ENCODE measurements at regions not wholly inside any gene's neighbourhood (a gene's known extent, or its start where the extent isn't known, plus 50 kb on each side); places are given as distances from the start of the nearest gene placed in this dataset.

DNA sequence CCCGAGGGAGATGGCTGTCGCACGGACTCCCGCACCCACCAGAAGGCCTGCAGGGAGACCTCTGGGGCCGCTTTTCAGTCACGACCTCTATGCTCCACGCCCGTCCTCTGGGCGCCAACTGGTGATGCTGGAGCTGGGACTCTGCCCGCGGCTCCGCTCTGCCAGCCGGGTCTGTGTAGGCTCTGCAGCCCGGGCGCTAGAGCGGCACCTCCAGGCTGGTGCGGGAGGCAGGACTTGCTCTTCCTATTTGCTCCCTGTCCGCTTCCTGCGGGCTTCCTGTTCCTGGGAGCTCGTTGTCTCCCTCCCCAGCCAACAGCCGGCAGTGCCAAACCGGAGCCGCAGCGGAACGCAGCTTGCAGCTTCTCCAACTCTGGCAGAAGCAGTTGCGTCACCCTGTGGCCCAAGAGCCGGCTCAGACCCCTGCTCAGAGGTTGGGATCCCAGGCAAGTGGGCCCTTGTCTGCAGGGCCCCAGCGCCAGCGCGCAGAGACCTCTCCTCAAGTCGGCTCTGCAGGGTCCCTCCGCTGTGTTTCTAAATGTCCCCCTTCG, 285.9 kb downstream of the XXYLT1 start:
- Mint-ChIP-seq H3K27ac (ENCODE audit: unreplicated experiment) (no peak overlapping the region), H3K4me1 (ENCODE audit: low read depth, unreplicated experiment) (peaks cover 21% of the 10 kb centered on the region), H3K27me3 (ENCODE audit: unreplicated experiment) (peaks cover 19% of the 10 kb centered on the region), H3K36me3 (ENCODE audit: unreplicated experiment) (peaks cover 18% of the 10 kb centered on the region), H3K9me3 (ENCODE audit: unreplicated experiment) (peaks cover 19% of the 10 kb centered on the region), H3K4me3 (ENCODE audit: unreplicated experiment) (no peak overlapping the region)
- DNase-seq = peak; percentile 62
- TF ChIP-seq, protein P1, sequence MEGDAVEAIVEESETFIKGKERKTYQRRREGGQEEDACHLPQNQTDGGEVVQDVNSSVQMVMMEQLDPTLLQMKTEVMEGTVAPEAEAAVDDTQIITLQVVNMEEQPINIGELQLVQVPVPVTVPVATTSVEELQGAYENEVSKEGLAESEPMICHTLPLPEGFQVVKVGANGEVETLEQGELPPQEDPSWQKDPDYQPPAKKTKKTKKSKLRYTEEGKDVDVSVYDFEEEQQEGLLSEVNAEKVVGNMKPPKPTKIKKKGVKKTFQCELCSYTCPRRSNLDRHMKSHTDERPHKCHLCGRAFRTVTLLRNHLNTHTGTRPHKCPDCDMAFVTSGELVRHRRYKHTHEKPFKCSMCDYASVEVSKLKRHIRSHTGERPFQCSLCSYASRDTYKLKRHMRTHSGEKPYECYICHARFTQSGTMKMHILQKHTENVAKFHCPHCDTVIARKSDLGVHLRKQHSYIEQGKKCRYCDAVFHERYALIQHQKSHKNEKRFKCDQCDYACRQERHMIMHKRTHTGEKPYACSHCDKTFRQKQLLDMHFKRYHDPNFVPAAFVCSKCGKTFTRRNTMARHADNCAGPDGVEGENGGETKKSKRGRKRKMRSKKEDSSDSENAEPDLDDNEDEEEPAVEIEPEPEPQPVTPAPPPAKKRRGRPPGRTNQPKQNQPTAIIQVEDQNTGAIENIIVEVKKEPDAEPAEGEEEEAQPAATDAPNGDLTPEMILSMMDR (IDR thresholded peaks at IDR 0.05; ENCODE audit: partially characterized antibody, unreplicated experiment) = no peak

DNA sequence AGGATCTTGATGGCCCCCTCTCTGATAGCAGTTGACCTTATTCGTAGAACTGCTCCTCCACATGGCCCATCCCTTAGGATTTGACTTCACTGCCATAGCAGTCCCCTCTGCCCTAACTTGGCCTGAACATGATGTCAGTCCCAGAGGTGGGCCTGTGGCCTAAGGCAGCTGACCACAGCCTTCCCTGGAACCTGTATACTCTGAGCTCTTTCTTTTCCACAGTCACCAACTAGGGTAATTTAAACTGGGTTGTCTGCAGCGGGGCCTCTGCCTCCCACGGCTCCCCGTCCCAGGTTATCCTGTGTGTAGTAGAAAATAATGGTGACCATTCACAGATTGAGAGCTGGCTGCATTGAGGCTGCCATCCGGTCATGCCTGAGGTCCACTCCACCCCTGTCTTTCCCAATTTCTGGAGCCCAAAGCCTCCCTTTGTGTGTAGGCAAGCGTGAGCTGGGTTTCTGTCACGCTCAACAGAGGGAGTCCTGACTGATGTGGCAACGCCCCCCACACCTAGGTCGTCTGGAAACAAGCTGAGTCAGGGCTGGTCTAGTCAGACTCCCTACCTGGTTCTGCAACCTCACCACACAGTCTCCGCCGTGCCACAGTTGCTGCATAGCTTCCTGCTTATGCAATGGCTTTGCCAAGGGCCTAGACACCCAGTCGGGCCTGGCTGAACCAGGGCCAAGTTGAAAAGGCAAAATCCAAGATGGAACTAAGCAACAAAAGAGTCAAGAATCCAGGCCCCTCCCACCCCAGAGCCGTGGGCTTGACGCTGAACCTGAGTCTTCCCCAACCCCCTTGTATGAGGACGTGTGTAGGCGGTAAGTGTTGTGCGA, 284.5 kb downstream of the XXYLT1 start:
- Mint-ChIP-seq H3K27me3 (ENCODE audit: unreplicated experiment) (peaks cover 19% of the 10 kb centered on the region), H3K4me1 (ENCODE audit: low read depth, unreplicated experiment) (peaks cover 21% of the 10 kb centered on the region), H3K27ac (ENCODE audit: unreplicated experiment) (no peak overlapping the region), H3K4me3 (ENCODE audit: unreplicated experiment) (no peak overlapping the region), H3K36me3 (ENCODE audit: unreplicated experiment) (peaks cover 16% of the 10 kb centered on the region), H3K9me3 (ENCODE audit: unreplicated experiment) (peaks cover 19% of the 10 kb centered on the region)
- DNase-seq = no peak
- TF ChIP-seq, protein P1 (IDR thresholded peaks at IDR 0.05; ENCODE audit: partially characterized antibody, unreplicated experiment) = no peak

DNA sequence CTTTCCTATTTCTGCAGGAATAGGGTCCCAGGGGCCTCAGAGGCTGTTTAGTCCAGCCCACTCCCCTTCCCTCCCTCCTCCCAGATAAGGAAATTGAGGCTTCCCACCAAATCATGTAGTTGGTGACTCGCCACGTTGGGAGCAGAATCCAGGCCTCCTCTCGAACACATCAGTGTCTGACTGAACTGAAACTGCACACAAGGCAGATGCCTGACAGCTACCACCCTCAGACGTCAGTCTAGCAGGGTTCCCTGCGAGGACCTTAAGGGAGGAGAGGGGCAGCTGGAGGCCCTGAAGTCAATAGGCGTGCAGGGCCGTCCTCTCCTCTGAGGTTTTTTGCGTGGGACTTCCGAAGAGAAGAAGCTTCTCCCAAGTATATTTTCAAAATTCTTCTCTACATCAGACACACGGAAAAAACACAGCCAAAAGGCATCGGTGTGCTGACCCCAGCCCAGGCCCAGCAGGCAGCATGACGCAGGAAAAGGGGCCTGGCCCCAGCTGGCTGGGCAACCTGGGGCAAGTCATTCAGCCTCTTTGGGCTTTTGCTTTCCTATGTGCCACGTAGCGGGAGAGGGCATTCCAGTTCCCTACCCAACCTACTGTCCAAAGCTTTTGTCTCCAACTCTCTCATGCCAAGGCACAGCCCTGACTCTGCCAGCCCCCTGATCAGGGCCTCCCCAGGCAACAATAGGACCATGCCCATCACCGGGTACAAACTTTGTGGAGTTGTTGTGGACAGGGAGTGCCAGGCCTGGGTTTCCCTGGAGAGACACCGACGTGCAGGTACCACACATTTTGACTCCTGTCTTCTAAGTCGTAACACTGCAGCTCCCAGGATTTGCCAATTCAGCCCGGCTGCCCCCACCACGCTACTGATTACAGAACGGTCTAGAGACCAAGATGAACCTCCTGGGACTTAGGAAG, 283.1 kb downstream of the XXYLT1 start:
- no peak for DNase-seq
- H3K4me1 Mint-ChIP-seq (ENCODE audit: low read depth, unreplicated experiment) = peaks cover 16% of the 10 kb centered on the region
- TF ChIP-seq, protein P1 (IDR thresholded peaks at IDR 0.05; ENCODE audit: partially characterized antibody, unreplicated experiment) = no peak

DNA sequence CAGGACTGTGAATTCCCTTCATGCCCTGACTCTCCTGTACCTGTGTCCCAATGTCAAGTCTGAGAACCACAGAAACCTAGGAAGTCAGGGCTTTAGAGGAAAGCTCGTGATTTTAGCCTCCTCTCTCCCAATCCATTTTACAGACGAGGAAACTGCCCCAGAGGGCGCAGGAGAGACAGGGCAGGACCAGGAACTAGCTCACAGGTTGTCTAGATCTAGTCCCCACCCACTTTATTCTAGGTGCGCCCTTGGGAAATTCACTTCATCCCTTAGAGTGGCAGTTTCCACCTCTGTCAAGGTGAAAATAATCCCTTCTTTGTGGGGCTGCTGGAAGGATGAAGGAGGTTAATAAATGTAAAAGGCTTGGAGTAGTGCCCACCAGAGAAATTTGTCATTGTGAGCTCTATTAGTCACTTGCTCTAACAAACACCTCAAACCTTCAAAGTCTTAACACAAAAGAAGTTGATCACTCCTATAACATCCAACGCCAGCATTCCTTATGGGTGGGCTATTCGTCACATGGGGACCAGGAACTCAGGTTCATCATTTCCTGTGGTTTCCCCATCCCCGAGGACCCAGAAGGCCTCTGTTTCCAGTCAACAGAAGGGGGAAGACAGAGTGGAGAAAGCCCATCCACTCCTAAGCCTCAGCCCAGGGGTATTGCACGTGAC, 282.3 kb downstream of the XXYLT1 start:
- peaks cover 9% of the 10 kb centered on the region for H3K4me1 Mint-ChIP-seq (ENCODE audit: low read depth, unreplicated experiment)
- H3K36me3 Mint-ChIP-seq (ENCODE audit: unreplicated experiment) = peaks cover 6% of the 10 kb centered on the region
- H3K27ac Mint-ChIP-seq (ENCODE audit: unreplicated experiment) = no peak overlapping the region
- H3K9me3 Mint-ChIP-seq (ENCODE audit: unreplicated experiment) = peaks cover 10% of the 10 kb centered on the region
- no peak overlapping the region for H3K4me3 Mint-ChIP-seq (ENCODE audit: unreplicated experiment)
- peaks cover 8% of the 10 kb centered on the region for H3K27me3 Mint-ChIP-seq (ENCODE audit: unreplicated experiment)
- no peak for DNase-seq
- TF ChIP-seq, protein P1 (IDR thresholded peaks at IDR 0.05; ENCODE audit: partially characterized antibody, unreplicated experiment) = no peak

More for the DNA sequence above, 283.1 kb downstream of the XXYLT1 start:
- Mint-ChIP-seq H3K4me3 (ENCODE audit: unreplicated experiment) (no peak overlapping the region), H3K9me3 (ENCODE audit: unreplicated experiment) (peaks cover 11% of the 10 kb centered on the region), H3K27ac (ENCODE audit: unreplicated experiment) (no peak overlapping the region), H3K36me3 (ENCODE audit: unreplicated experiment) (peaks cover 6% of the 10 kb centered on the region), H3K27me3 (ENCODE audit: unreplicated experiment) (peaks cover 12% of the 10 kb centered on the region)

All from glutamatergic neuron (in vitro differentiated cells).